ENCODE measurements at regions not wholly inside any gene's neighbourhood (a gene's known extent, or its start where the extent isn't known, plus 50 kb on each side); places are given as distances from the start of the nearest gene placed in this dataset.
"Not testable (repeated sequence)": the region's sequence is repeated elsewhere in the genome, so short reads cannot be mapped to it uniquely, and the experiment has no call there.

DNA sequence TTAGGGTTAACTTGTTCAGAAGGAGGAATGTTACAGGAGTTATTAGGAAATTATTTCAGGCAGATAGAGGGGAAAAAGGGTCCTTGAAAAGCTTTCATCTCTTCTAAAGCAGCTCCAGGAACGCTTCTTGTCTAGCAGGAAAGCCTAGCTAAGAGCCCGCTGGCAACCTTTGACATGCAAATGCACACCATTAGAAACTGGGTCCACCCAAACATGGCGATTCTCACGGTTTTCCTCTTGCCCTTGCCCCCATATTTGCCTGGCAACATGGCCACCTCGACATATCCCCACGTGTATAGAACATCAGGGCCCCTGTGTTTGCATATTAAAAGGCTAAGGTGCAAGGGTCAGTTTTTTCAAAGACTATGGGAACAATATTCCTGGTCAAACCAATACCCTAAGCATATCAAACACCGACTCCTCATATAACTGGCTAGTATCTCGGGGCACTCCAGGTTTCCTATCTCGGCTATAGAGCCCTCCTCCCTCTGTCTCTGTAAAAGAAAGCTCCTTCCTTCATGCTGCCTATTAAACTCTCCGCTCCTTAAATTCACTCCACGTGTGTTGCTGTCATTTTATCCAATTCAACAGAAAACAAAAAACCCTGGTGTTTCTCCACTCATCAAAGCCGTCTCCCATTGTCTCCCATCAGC is 268.9 kb upstream of the HSFY2 start:
- no peak for DNase-seq

DNA sequence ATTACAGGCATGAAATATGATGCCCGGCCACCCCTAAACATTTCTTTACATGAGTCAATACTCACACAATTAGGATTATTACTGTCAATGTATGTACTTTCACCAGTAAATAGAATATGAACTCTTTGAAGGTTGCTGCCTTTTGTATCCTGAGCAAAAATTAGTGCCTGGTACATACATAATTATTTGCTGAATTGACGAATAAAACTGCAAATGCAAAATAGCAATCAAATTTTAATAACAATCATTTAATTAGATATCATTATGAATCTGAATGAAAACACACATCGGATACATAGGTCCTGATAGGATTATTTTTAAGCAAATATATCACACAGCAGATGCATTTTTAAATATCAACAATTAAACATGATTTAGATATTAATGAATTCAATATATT is 253.1 kb upstream of the HSFY2 start:
- DNase-seq = no peak

- no peak for DNase-seq
These were observed 250.4 kb upstream of the HSFY2 start for GRCh38 chrY:19023934-19024333.

DNA sequence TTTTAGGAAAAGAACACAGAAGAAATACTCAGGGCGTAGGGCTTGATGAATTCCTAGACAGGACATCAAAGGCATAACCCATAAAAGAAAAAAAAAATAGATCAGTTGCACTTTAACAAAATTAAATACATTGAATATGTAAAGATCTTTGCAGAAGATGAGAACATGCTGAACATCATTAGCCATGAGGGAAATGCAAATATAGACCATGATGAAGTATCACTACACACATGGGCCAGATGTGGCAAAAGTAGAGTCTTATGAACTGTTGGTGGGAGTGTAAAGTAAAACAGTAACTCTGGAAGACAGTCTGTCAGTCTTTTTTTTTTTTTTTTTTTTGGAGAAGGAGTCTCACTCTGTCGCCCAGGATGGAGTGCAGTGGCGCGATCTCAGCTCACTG is 246.7 kb upstream of the HSFY2 start:
- DNase-seq = no peak

GRCh38 chrY:19016990-19017389 is 243.5 kb upstream of the HSFY2 start:
- no peak for DNase-seq

DNA sequence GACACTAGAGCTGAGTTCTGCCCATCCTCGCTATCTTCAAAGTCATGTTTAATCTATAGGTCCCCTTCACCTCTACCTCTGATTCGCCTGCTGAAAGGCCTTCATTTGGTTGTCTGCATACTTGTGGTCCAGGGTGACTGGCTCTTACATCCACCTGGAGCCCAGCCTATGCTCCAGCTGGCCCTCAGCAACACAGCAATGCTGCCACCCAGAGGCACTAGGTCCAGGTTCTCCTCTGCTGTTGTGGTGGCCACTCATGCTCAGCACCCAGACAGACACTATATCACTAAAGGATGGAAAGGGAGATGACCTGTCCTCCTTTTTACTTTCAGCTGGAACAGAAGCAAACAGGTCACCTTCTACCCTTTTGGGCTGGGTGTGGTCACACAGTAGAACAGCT is 242.3 kb upstream of the HSFY2 start:
- DNase-seq = no peak

DNA sequence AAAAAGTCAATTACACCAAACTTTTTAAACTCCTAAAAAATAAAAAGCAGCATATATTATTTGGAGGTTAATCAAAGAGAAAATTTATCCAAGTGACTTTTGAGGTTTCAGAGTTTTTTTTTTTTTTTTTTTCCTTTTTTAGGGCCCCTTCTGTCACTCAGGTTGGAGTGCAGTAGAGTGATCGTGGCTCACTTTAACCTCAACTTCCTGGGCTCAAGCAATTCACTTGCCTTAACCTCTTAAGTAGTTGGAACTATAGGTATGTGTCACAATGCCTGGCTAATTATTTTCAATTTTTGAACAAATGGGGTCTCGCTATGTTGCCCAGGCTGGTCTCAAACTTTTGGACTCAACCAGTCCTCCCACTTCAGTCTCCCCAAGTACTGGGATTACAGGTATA is 241.7 kb upstream of the HSFY2 start:
- DNase-seq = no peak

DNA sequence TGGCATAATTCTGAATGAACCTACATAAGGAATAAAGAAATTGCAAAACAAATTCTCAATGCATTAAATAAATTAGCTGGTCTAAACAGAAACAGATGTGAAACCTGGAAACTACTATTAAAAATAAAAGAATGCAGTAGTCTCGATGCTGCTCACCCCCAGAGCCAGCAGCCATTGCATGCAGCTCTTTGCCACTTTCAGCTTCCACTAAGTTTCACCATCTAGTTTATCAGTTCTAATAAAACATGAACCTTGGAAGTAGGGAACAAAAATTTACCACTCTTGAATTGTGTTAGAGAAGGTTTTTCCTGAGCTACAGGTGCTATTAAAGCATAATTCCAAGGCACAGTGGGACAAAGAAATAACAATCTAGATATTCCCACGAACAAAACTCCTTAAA is 239.4 kb upstream of the HSFY2 start:
- DNase-seq = no peak

DNA sequence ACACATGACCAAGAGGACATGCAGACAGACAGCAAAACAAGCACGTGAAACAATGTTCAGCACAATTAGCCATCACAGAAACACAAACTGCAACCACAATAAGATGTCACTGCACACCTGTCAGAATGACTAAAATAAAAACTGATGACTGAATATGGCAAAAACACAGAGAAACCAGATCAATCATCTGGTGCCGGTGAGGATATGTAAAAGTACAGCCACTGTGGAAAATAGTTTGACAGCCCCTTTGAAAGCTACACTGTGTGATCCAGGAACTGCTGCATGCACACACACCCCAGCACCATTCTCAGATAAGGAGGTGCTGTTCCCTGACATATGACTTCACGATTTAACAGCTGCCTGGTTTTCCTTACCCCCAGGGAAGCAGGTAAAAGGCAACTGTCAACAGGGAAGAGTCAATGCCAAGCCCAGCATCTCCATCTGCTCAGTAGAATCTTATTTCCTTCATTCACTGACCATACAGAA is 238.1 kb upstream of the HSFY2 start:
- no peak for DNase-seq

DNA sequence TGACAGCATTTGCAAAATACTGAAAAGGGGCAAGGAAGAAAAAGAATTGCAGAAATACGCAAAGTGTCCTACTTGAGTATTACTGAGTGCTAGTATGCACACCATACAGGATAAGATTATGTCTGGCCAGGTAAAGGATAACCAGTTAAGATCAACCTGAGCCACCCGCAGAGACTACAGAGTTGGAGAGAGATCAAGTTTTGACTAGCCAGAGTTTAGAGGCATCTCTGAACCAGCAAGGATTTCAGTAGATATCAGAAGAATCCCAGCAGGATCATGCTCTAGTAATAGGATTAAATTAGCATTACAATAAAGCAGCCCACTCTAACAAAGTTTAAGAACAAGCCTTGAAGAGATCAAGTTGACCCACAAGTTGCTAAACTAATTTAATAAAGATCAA is 232.7 kb upstream of the HSFY2 start:
- no peak for DNase-seq

DNA sequence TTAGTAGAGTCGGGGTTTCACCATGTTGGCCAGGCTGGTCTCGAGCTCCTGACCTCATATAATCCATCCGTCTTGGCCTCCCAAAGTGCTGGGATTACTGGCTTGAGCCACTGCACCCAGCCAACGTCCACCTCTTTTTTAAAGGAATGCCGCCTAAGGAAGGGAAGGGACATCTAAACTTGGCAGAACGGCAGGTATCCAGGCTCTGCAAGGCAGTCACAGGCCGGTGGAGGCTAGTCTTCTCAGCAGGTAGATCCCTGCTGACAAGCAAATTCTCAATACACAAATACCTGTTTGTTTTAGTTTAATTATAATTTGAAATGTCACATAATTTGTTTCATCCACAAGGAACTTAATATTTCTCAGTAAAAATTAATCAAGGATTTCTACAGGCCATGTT is 232.0 kb upstream of the HSFY2 start:
- no peak for DNase-seq

GRCh38 chrY:18997635-18998240 is 224.2 kb upstream of the HSFY2 start:
- DNase-seq = no peak

DNA sequence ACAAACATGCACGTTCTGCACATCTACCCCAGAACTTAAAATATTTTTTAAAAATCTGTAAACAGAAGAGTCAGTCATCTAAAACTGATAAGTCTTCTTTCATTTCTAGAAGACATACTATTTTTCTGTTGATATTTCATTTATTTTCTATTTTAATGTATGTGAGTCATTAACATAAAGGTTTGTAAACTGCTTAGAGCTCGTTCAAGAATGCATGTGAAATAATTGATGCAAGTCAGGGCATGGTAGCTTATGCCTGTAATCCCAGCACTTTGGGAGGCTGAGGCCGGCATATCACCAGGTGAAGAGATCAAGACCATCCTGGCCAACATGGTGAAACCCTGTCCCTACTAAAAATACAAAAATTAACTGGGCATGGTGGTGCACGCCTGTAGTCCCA is 219.9 kb upstream of the HSFY2 start:
- no peak for DNase-seq

- not testable (repeated sequence) for DNase-seq
These were observed 219.1 kb upstream of the HSFY2 start for GRCh38 chrY:18992684-18993083.

DNA sequence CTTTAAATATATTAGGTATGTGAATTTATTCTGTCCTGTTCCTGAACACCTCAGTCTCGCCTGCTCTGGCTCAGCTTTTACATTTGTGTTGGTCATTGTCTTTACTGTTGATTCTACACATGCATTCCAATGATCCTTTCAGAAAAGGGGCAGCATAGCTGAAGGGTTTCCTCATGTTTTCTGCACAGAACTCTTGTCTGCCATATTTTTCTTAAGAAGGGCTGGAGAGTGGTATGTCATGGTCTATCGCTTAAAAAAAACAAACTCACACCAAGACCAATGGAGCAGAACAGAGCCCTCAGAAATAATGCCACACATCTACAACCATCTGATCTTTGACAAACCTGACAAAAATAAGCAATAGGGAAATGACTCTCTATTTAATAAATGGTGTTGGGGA is 215.8 kb upstream of the HSFY2 start:
- DNase-seq = no peak

- DNase-seq = no peak
These were observed 192.5 kb upstream of the HSFY2 start for GRCh38 chrY:18966001-18966400.

GRCh38 chrY:18958846-18959245 is 185.3 kb upstream of the HSFY2 start:
- no peak for DNase-seq

GRCh38 chrY:18951657-18952435 is 178.3 kb upstream of the HSFY2 start:
- DNase-seq = no peak

- no peak for DNase-seq
These were observed 177.5 kb upstream of the HSFY2 start for GRCh38 chrY:18951019-18951418.

DNA sequence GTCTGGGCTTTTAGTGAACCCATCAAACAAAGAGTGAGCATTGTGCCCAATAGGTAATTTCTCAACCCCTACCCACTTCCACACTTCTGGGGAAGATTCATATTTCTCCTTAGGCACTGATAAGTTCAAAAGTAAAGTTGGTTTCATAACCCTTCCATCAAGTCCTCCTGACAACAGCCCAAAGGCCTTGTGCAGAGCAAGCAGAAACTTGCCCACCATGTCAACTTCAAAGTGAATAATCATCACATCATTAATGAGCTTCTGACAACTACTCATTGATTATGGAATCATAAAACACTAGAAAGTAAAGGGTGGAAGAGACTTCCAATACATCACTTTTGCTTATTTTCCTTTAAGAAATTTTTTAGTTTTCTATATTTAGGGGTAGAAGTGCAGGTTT is 163.3 kb upstream of the HSFY2 start:
- DNase-seq = no peak

- DNase-seq = no peak
These were observed 145.7 kb upstream of the HSFY2 start for GRCh38 chrY:18919256-18919655.

GRCh38 chrY:18912846-18913245 is 139.3 kb upstream of the HSFY2 start:
- DNase-seq = no peak

- no peak for DNase-seq
These were observed 136.3 kb upstream of the HSFY2 start for GRCh38 chrY:18909846-18910245.

DNA sequence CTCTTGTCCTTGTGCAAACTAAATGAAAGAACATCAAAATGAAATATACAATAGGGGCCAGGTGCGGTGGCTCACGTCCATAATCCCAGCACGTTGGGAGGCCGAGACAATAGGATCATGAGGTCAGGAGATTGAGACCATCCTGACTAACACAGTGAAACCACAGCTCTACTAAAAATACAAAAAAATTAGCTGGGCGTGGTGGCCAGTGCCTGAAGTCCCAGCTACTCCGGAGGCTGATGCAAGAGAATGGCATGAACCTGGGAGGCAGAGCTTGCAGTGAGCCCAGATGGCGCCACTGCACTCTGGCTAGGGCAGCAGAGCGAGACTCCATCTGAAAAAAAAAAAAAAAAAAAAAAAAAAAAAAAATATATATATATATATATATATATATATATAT is 132.7 kb upstream of the HSFY2 start:
- DNase-seq = not testable (repeated sequence)

Measured in NCI-H1092 treated with DMSO at 0.1 percent for 48 hours (cell line).